Neutrophil (primary cell): ENCODE measurements at regions not wholly inside any gene's neighbourhood (a gene's known extent, or its start where the extent isn't known, plus 50 kb on each side); places are given as distances from the start of the nearest gene placed in this dataset.

ENCODE experiments used
- H3K27ac ChIP-seq: fragments of 200-600 bp; sonication (generic); 2 replicates; pipeline ENCODE4 v1.5.1; 2016; ENCODE audit warnings: mild to moderate bottlenecking, moderate library complexity
- H3K27me3 ChIP-seq: fragments of 200-600 bp; sonication (generic); 2 replicates; pipeline ENCODE4 v1.6.0; 2016; ENCODE audit warnings: mild to moderate bottlenecking
- H3K36me3 ChIP-seq: fragments of 200-600 bp; sonication (generic); 2 replicates; pipeline ENCODE4 v1.5.1; 2017
- H3K4me1 ChIP-seq, 2 experiments: fragments of 200-600 bp in 1 of 2; sonication (generic) in 1 of 2; 1 replicate in 1 of 2; 2 replicates in 1 of 2; pipeline versions ENCODE4 v1.5.1 to v1.6.1; 2013 to 2016; ENCODE audit warnings: low read depth in 1 of 2, low read length in 1 of 2, mild to moderate bottlenecking in 1 of 2, moderate library complexity in 1 of 2; ENCODE audit not compliant: control insufficient read depth in 1 of 2, insufficient read depth in 1 of 2
- H3K4me3 ChIP-seq, 2 experiments: fragments of 200-600 bp in 1 of 2; sonication (generic) in 1 of 2; 1 replicate in 1 of 2; 2 replicates in 1 of 2; pipeline ENCODE4 v1.5.1; 2013 to 2016; ENCODE audit warnings: low read depth in 1 of 2, low read length in 1 of 2, mild to moderate bottlenecking in 1 of 2, moderate library complexity in 1 of 2
- H3K9me3 ChIP-seq: fragments of 200-600 bp; sonication (generic); 2 replicates; pipeline ENCODE4 v1.5.1; 2016
- TF ChIP-seq, protein P1 (sequence below): fragments of 200-600 bp; sonication (generic); IDR thresholded peaks from 2 replicates; pipeline ENCODE4 v1.5.1; 2016; ENCODE audit warnings: antibody characterized with exemption

DNA sequence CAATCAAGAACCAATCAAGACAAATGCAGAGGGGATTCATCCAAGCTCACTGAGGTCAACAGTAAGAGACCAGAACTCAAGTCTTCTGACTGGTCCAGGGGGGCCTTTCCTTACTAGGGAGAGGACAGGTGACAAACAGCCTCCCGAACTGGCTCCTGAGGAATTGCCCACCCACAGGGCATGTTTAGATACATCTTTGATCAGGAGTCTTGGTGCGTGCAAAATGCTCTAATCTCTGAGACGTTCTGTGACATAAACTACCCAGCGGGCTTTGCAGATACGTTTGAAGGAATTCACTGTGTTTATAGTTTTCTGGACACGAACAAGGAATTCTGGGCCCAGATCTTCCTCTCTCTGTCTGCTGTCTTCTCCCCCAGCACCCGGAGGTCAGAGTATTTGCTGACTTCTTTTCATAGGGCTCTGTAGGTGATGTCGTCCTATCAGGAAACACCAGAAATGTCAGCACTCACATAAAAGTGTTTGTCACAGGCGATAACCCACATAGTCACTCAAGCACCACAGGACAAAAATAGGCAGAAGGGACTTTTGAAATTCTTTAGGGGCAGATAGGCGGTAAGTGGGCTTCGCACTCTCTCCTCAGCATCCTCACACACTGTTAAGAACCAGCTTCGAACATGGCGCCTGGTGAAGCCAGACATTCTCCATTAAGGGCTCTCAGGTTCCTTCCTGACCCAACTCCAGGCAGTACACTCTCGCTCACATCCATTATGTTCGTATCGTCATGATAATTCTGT, 349.0 kb downstream of the CYRIA start:
- Histone ChIP-seq H3K4me1 (no peaks in the 10 kb centered on the region), H3K27me3 (no peaks in the 10 kb centered on the region), H3K36me3 (no peaks in the 10 kb centered on the region), H3K9me3 (no peaks in the 10 kb centered on the region), H3K27ac (no peak overlapping the region), H3K4me3 (no peak overlapping the region)
- TF ChIP-seq, protein P1, sequence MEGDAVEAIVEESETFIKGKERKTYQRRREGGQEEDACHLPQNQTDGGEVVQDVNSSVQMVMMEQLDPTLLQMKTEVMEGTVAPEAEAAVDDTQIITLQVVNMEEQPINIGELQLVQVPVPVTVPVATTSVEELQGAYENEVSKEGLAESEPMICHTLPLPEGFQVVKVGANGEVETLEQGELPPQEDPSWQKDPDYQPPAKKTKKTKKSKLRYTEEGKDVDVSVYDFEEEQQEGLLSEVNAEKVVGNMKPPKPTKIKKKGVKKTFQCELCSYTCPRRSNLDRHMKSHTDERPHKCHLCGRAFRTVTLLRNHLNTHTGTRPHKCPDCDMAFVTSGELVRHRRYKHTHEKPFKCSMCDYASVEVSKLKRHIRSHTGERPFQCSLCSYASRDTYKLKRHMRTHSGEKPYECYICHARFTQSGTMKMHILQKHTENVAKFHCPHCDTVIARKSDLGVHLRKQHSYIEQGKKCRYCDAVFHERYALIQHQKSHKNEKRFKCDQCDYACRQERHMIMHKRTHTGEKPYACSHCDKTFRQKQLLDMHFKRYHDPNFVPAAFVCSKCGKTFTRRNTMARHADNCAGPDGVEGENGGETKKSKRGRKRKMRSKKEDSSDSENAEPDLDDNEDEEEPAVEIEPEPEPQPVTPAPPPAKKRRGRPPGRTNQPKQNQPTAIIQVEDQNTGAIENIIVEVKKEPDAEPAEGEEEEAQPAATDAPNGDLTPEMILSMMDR, result no peak

DNA sequence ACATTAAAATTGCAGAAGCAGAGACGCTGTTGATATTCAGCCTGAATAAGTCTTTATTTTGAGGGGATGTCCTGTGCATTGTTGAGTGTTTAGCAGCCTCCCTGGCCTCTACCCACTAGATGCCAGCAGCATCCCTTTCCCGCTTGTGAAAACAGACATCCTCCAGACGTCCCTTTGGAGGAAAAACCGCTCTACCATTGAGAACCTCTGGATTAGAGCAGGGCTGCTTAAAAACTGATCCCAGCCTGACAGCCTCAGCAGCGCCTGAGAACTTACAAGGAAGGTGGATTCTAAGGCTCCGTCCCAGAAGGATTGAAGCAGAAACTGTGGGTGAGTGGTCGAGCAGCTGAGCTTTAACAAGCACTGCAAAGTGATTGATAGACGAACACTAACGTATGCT, 349.7 kb downstream of the CYRIA start:
- no peaks in the 10 kb centered on the region for H3K36me3 ChIP-seq
- H3K9me3 ChIP-seq, result no peaks in the 10 kb centered on the region
- no peak overlapping the region for H3K27ac ChIP-seq
- H3K27me3 ChIP-seq, result no peaks in the 10 kb centered on the region
- TF ChIP-seq, protein P1, result no peak
- no peaks in the 10 kb centered on the region for H3K4me1 ChIP-seq
- no peak overlapping the region for H3K4me3 ChIP-seq

DNA sequence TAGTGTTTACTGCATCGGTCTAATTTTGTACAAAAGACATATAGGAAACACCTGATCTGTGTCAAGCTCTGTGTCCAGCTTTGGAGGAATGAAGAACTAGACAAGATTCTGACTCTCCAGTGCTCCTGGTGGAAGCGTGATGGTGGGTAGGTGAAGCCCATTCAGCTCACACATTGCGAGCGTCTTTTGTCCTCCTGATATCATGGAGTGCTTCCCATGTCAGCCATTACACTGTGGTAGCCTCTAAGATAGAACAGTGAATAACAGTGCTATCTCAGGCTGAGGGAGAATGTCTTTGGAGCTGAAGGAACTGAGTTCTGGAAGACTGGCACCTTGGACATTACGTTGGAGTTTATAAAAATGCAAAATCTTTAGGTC, 350.2 kb downstream of the CYRIA start:
- Histone ChIP-seq H3K4me3 (no peak overlapping the region), H3K9me3 (no peaks in the 10 kb centered on the region), H3K4me1 (no peaks in the 10 kb centered on the region), H3K27ac (no peak overlapping the region), H3K36me3 (no peaks in the 10 kb centered on the region), H3K27me3 (no peaks in the 10 kb centered on the region)
- TF ChIP-seq, protein P1, result no peak

DNA sequence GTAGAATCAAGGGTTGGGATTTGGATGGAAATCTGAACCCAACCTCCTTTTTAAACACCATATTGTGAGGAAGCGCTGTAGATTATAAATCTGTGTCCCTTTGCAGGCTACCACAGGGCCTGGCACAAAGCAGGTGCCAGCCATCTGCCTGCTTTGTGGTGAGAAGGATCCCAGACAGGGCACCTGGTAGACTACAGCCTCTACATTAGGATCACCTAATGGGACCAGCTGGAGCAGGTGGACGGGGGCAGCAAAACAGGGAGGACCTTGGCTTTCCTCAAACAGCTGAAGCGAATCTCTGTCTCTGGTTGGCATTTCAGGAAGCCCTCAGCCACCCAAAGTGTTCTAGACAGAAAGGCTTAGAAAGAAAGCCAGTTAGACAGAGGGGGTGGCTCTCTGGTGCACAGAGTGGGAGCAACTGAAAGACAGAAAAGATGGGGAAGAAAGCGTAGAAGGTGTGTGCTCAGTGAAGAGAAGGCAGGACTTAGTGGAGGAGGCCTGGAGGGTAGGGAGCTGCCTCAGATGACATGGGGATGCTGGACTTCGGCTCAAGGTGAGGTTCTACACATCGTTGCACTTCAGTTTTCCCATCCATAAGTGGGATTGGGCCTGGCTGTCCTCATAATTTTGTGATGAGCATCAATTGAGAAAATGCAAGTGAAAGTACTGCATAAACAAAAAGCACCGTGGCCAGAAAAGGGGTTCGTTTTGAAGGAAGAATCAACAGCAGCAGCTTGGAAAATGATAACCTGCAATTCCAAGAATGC, 350.8 kb downstream of the CYRIA start:
- Histone ChIP-seq H3K9me3 (no peaks in the 10 kb centered on the region), H3K27me3 (no peaks in the 10 kb centered on the region), H3K4me1 (no peaks in the 10 kb centered on the region), H3K4me3 (no peak overlapping the region), H3K36me3 (no peaks in the 10 kb centered on the region), H3K27ac (no peak overlapping the region)
- TF ChIP-seq, protein P1, result no peak

DNA sequence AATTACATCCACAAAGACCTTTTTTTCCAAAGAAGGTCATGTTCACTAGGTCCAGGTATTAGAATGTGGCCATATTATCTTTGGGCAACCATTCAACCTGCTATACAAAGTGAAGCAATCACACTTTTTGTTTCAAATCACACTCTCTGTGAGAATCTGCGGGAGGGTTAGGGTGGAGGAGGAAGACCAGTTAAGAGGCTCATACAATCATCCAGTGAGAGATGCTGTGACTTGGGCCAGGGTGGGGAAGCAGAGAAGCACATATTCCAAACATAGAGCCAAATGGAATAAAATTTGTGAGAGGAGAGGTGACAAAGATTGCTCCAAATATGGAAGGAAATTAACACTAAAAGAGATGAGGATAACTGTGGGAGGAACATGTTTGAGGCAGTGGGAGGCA, 351.6 kb downstream of the CYRIA start:
- Histone ChIP-seq H3K36me3 (no peaks in the 10 kb centered on the region), H3K27me3 (no peaks in the 10 kb centered on the region), H3K9me3 (no peaks in the 10 kb centered on the region), H3K4me3 (no peak overlapping the region), H3K4me1 (no peaks in the 10 kb centered on the region), H3K27ac (no peak overlapping the region)
- TF ChIP-seq, protein P1, result no peak
